ENCODE measurements at regions not wholly inside any gene's neighbourhood (a gene's known extent, or its start where the extent isn't known, plus 50 kb on each side); places are given as distances from the start of the nearest gene placed in this dataset.

DNA sequence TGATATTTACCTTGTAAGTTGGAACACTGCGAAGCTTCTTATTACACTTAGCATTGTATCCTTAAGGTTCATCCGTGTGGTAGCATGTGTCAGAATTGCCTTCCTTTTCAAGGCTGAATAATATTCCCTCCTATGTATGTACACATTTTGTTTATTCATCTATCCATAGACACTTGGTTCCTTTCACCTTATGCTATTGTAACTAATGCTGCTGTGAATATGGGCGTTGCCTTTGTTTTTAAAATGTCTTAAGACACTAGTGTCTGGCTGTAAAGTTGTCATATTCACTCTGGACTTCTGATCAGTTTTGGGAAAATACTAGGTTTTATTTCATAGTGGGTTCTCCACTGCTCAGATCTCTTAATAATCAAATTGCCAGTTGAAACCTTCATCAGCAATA lies 383.3 kb upstream of the PRR16 start:
- H3K9me3 ChIP-seq (ENCODE audit: low read length), result no peaks in the 10 kb centered on the region
- POLR2A ChIA-PET, result no interaction called here
- H3K36me3 ChIP-seq (ENCODE audit: insufficient read depth, low read length), result no peaks in the 10 kb centered on the region
- Mint-ChIP-seq H3K9me3 (peaks cover 0 to 9% (median 2%) of the 10 kb centered on the region in 5 donors), H3K36me3 (no peaks in the 10 kb centered on the region), H3K27ac (no peak overlapping the region), H3K4me1 (no peaks in the 10 kb centered on the region), H3K4me3 (no peak overlapping the region), H3K27me3 (no peaks in the 10 kb centered on the region)
- no peak overlapping the region for H3K27ac ChIP-seq (ENCODE audit: low read depth, low read length)
- H3K4me1 ChIP-seq (ENCODE audit: insufficient read depth, low read length), result no peaks in the 10 kb centered on the region
- no peak for DNase-seq
- H3K27me3 ChIP-seq (ENCODE audit: insufficient read depth, low read length, poor library complexity, severe bottlenecking), result no peaks in the 10 kb centered on the region
- CTCF ChIA-PET, result no interaction called here
- H3K4me3 ChIP-seq (ENCODE audit: low read length), result no peak overlapping the region

DNA sequence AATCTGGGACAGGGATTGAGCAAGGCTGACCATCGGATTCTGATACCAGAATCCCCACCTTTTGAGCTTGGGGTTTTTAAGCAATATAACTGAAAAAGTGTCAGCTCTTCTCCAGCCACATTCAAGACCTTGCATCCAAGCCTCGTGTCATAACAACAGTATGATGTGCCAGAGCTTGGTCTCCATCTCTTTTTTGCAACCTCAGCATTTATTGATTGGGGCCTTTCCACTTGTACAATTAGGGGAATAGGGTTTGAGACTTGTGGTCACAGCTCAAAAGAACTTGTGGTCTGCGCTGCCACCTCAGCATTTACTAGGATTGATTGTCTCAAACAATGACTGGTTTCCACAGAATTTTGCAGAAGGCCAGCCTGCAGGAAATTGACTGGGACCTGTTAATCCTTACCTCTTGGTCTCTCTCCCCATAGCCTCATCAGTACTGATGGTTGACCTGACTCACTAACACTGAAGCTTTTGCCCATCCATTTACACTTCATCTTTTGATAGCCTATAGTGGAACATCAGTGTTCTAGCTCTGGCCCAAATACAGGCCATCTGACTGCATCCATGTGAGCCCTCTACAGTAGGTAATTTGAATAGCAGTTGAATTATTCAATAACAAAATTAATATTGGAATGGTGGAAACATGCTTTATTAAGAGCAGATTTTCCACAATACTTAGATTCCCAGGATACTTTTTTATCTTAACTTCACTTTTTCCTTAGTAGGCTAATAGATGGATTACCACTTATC lies 381.6 kb upstream of the PRR16 start:
- no peak overlapping the region for H3K4me3 Mint-ChIP-seq
- Histone ChIP-seq H3K4me3 (ENCODE audit: low read length) (no peak overlapping the region), H3K27ac (ENCODE audit: low read depth, low read length) (no peak overlapping the region), H3K4me1 (ENCODE audit: insufficient read depth, low read length) (no peaks in the 10 kb centered on the region), H3K27me3 (ENCODE audit: insufficient read depth, low read length, poor library complexity, severe bottlenecking) (no peaks in the 10 kb centered on the region), H3K36me3 (ENCODE audit: insufficient read depth, low read length) (no peaks in the 10 kb centered on the region), H3K9me3 (ENCODE audit: low read length) (no peaks in the 10 kb centered on the region)
- no peaks in the 10 kb centered on the region for H3K36me3 Mint-ChIP-seq
- CTCF ChIA-PET, result no interaction called here
- POLR2A ChIA-PET, result no interaction called here
- no peak for DNase-seq
- no peaks in the 10 kb centered on the region for H3K4me1 Mint-ChIP-seq
- H3K27ac Mint-ChIP-seq, result no peak overlapping the region
- H3K27me3 Mint-ChIP-seq, result no peaks in the 10 kb centered on the region
- H3K9me3 Mint-ChIP-seq, result peaks cover 0 to 3% (median 2%) of the 10 kb centered on the region in 5 donors

DNA sequence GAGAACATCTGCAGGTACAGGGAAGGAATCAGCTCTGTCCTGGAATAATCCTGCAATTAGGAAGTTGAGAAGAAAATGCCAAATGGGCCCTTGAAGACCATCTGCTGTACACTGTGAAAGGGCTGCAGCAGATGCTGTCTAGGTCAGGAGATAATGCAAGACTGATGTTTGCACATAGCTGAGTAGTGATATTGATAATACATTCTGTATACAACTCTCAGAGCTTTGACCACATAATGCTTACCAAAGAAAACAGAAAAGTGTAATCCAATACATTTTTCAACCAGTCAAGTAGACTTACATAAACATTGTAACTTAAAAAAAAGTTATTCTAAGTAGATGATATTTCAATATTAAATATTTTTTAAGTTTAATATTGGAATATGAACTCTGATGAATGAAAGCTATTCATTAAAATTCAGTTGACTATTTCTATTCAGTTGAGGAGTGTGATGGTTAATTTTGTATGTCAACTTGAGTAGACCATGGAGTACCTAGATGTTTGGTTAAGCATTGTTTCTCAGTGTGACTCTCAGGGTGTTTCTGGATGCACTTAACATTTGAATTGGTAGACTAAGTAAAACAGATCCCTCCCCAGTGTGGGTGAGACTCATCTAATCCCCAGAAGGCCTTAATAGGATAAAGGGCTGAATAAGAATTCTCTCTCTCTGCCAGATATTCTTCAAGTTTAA lies 380.1 kb upstream of the PRR16 start:
- DNase-seq, result no peak
- no peaks in the 10 kb centered on the region for H3K4me1 ChIP-seq (ENCODE audit: insufficient read depth, low read length)
- Mint-ChIP-seq H3K4me3 (no peak overlapping the region), H3K36me3 (no peaks in the 10 kb centered on the region), H3K27ac (no peak overlapping the region), H3K9me3 (peaks cover 0 to 2% (median 0%) of the 10 kb centered on the region in 5 donors), H3K27me3 (no peaks in the 10 kb centered on the region), H3K4me1 (no peaks in the 10 kb centered on the region)
- H3K27ac ChIP-seq (ENCODE audit: low read depth, low read length), result no peak overlapping the region
- ChIA-PET POLR2A (no interaction called here), CTCF (no interaction called here)
- H3K9me3 ChIP-seq (ENCODE audit: low read length), result no peaks in the 10 kb centered on the region
- H3K4me3 ChIP-seq (ENCODE audit: low read length), result no peak overlapping the region
- no peaks in the 10 kb centered on the region for H3K27me3 ChIP-seq (ENCODE audit: insufficient read depth, low read length, poor library complexity, severe bottlenecking)
- no peaks in the 10 kb centered on the region for H3K36me3 ChIP-seq (ENCODE audit: insufficient read depth, low read length)

DNA sequence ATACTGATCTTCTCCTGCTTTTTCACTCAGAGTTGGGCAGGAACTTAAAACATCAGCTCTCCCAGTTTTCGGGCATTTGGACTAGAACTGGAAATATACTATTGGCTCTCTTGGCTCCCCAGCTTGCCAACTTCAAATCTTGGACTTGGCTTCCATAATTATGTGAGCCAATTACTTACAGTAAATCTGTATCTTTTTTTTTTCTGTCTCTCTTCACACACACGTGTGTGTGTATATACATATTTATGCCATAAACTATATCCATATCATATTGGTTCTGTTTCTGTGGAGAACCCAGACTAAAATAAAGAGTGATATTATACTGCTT lies 379.6 kb upstream of the PRR16 start:
- Mint-ChIP-seq H3K27me3 (no peaks in the 10 kb centered on the region), H3K4me3 (no peak overlapping the region), H3K36me3 (no peaks in the 10 kb centered on the region), H3K4me1 (no peaks in the 10 kb centered on the region), H3K9me3 (peaks cover 0 to 2% (median 0%) of the 10 kb centered on the region in 5 donors), H3K27ac (no peak overlapping the region)
- POLR2A ChIA-PET, result no interaction called here
- no peaks in the 10 kb centered on the region for H3K4me1 ChIP-seq (ENCODE audit: insufficient read depth, low read length)
- H3K27me3 ChIP-seq (ENCODE audit: insufficient read depth, low read length, poor library complexity, severe bottlenecking), result no peaks in the 10 kb centered on the region
- H3K9me3 ChIP-seq (ENCODE audit: low read length), result no peaks in the 10 kb centered on the region
- DNase-seq, result no peak
- no peak overlapping the region for H3K27ac ChIP-seq (ENCODE audit: low read depth, low read length)
- no peaks in the 10 kb centered on the region for H3K36me3 ChIP-seq (ENCODE audit: insufficient read depth, low read length)
- CTCF ChIA-PET, result no interaction called here
- H3K4me3 ChIP-seq (ENCODE audit: low read length), result no peak overlapping the region

DNA sequence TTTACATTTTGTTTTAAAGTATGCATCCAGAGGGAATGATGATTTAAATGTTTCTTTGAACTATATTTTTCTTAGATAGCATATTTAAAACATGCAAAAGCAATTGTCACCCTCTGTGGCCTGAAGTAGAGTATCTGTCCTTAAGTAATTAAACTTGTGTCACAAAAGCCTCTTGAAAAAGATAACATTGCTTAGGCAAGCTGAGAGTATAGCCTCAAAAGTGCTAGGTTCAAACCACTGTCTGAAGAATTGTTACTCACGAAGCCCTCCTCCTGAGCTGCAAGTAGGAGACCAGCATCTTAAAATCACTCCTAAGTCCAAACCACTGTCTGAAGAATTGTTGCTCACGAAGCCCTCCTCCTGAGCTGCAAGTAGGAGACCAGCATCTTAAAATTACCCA lies 378.0 kb upstream of the PRR16 start:
- Histone ChIP-seq H3K9me3 (ENCODE audit: low read length) (no peaks in the 10 kb centered on the region), H3K36me3 (ENCODE audit: insufficient read depth, low read length) (no peaks in the 10 kb centered on the region), H3K4me3 (ENCODE audit: low read length) (no peak overlapping the region), H3K4me1 (ENCODE audit: insufficient read depth, low read length) (no peaks in the 10 kb centered on the region), H3K27ac (ENCODE audit: low read depth, low read length) (no peak overlapping the region), H3K27me3 (ENCODE audit: insufficient read depth, low read length, poor library complexity, severe bottlenecking) (no peaks in the 10 kb centered on the region)
- POLR2A ChIA-PET, result no interaction called here
- no peak for DNase-seq
- H3K4me3 Mint-ChIP-seq, result no peak overlapping the region
- H3K27ac Mint-ChIP-seq, result no peak overlapping the region
- H3K27me3 Mint-ChIP-seq, result no peaks in the 10 kb centered on the region
- no peaks in the 10 kb centered on the region for H3K4me1 Mint-ChIP-seq
- CTCF ChIA-PET, result no interaction called here
- H3K9me3 Mint-ChIP-seq, result peaks cover 0 to 6% (median 0%) of the 10 kb centered on the region in 5 donors
- H3K36me3 Mint-ChIP-seq, result no peaks in the 10 kb centered on the region

DNA sequence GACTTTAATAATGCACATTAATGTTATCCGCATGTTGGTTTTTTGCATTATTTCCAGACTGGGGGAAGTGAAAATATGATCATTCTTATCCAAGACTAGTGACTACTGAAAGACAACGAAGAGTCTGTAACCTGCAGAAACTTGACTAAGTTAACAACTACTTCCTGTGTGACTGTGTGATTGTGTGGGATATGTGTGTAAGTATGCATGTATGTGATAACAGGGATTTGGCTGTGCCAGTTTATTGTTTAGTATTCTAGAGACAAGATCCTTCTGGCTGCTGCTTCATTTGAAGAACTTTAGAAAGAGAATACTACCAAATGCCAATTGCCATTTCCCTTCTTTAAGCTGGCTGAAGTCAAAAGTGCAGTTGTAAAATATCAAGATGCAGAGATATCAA lies 375.7 kb upstream of the PRR16 start:
- H3K4me1 Mint-ChIP-seq, result no peaks in the 10 kb centered on the region
- ChIA-PET CTCF (no interaction called here), POLR2A (no interaction called here)
- H3K27me3 Mint-ChIP-seq, result no peaks in the 10 kb centered on the region
- Histone ChIP-seq H3K9me3 (ENCODE audit: low read length) (no peaks in the 10 kb centered on the region), H3K27ac (ENCODE audit: low read depth, low read length) (no peak overlapping the region), H3K27me3 (ENCODE audit: insufficient read depth, low read length, poor library complexity, severe bottlenecking) (no peaks in the 10 kb centered on the region), H3K36me3 (ENCODE audit: insufficient read depth, low read length) (no peaks in the 10 kb centered on the region), H3K4me1 (ENCODE audit: insufficient read depth, low read length) (no peaks in the 10 kb centered on the region), H3K4me3 (ENCODE audit: low read length) (no peak overlapping the region)
- no peak overlapping the region for H3K27ac Mint-ChIP-seq
- H3K36me3 Mint-ChIP-seq, result no peaks in the 10 kb centered on the region
- DNase-seq, result no peak
- peaks cover 0 to 6% (median 2%) of the 10 kb centered on the region in 5 donors for H3K9me3 Mint-ChIP-seq
- no peak overlapping the region for H3K4me3 Mint-ChIP-seq

DNA sequence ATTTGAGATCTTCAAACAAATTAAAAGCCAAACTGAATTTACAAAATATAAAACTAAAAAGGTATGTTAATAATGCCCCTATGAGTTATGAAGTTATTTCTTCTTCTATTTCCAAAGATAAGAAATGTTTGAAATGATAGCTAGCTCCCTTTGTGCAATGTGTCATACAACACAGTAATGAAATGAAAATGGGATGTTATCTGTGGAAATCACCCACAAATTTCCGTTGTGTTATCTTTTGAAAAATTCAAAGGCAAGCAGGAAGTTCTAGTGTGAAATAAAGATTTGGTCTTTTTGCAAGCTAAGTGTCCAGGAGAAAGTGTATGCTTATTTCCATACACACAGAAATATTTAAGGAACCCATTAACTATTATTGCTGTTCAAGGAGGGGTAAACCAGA lies 375.3 kb upstream of the PRR16 start:
- H3K4me3 ChIP-seq (ENCODE audit: low read length), result no peak overlapping the region
- ChIA-PET POLR2A (no interaction called here), CTCF (no interaction called here)
- Mint-ChIP-seq H3K4me1 (no peaks in the 10 kb centered on the region), H3K27me3 (no peaks in the 10 kb centered on the region), H3K9me3 (peaks cover 0 to 6% (median 2%) of the 10 kb centered on the region in 5 donors), H3K27ac (no peak overlapping the region), H3K4me3 (no peak overlapping the region), H3K36me3 (no peaks in the 10 kb centered on the region)
- H3K27ac ChIP-seq (ENCODE audit: low read depth, low read length), result no peak overlapping the region
- H3K9me3 ChIP-seq (ENCODE audit: low read length), result no peaks in the 10 kb centered on the region
- no peaks in the 10 kb centered on the region for H3K4me1 ChIP-seq (ENCODE audit: insufficient read depth, low read length)
- no peaks in the 10 kb centered on the region for H3K36me3 ChIP-seq (ENCODE audit: insufficient read depth, low read length)
- DNase-seq, result no peak
- no peaks in the 10 kb centered on the region for H3K27me3 ChIP-seq (ENCODE audit: insufficient read depth, low read length, poor library complexity, severe bottlenecking)

DNA sequence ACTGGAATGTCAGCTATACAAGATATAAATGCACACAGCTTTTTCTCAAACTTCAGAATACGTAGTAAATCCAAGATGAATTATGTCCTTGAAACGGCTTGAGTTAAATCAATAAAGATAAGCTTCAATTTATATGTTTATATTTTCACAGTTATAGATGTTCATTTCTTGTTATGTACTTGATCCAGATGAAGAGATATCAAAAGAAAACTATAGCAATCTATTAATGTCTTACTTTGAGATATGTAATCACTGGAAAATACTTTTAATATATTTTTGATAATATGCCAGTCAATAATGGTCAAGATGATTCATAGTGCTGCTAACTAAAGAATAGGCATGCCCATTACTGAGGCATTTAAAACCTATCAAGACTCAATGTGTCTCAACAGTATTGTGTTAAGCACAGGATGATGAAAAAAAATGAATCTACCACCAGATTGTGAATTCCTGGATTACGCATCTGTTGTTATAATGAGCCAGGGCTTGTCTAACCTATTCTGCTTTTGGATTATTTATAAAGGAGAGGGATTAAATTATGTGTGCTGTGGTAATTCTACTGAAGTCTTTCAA lies 372.6 kb upstream of the PRR16 start:
- DNase-seq, result no peak
- ChIA-PET CTCF (no interaction called here), POLR2A (no interaction called here)
- Histone ChIP-seq H3K9me3 (ENCODE audit: low read length) (no peaks in the 10 kb centered on the region), H3K4me1 (ENCODE audit: insufficient read depth, low read length) (no peaks in the 10 kb centered on the region), H3K27ac (ENCODE audit: low read depth, low read length) (no peak overlapping the region), H3K36me3 (ENCODE audit: insufficient read depth, low read length) (no peaks in the 10 kb centered on the region), H3K4me3 (ENCODE audit: low read length) (no peak overlapping the region), H3K27me3 (ENCODE audit: insufficient read depth, low read length, poor library complexity, severe bottlenecking) (no peaks in the 10 kb centered on the region)
- peaks cover 0 to 6% (median 2%) of the 10 kb centered on the region in 5 donors for H3K9me3 Mint-ChIP-seq
- no peaks in the 10 kb centered on the region for H3K36me3 Mint-ChIP-seq
- no peaks in the 10 kb centered on the region for H3K27me3 Mint-ChIP-seq
- no peak overlapping the region for H3K4me3 Mint-ChIP-seq
- no peaks in the 10 kb centered on the region for H3K4me1 Mint-ChIP-seq
- no peak overlapping the region for H3K27ac Mint-ChIP-seq
